IPS DF 6.9 (cell line): ENCODE measurements at regions not wholly inside any gene's neighbourhood (a gene's known extent, or its start where the extent isn't known, plus 50 kb on each side); places are given as distances from the start of the nearest gene placed in this dataset.

Experiments
- DNase-seq: peaks from one replicate; pipeline ENCODE4 v3.0.0-alpha.2; 2013; ENCODE audit warnings: low read depth, low spot score
- H3K27ac ChIP-seq: one replicate; pipeline ENCODE4 v1.5.1; 2013; ENCODE audit warnings: low read length, control low read depth
- H3K27me3 ChIP-seq: 2 replicates; pipeline ENCODE4 v1.6.1; 2013; ENCODE audit warnings: mild to moderate bottlenecking, low read length; ENCODE audit not compliant: control insufficient read depth, insufficient read depth
- H3K36me3 ChIP-seq: 2 replicates; pipeline ENCODE4 v1.6.1; 2013; ENCODE audit warnings: low read length; ENCODE audit not compliant: control insufficient read depth, insufficient read depth
- H3K4me1 ChIP-seq: 2 replicates; pipeline ENCODE4 v1.6.1; 2013; ENCODE audit warnings: low read length; ENCODE audit not compliant: control insufficient read depth, insufficient read depth
- H3K4me3 ChIP-seq: 2 replicates; pipeline ENCODE4 v1.5.1; 2013; ENCODE audit warnings: mild to moderate bottlenecking, low read length
- H3K9me3 ChIP-seq: 2 replicates; pipeline ENCODE4 v1.6.1; 2013; ENCODE audit warnings: low read length, inconsistent platforms; ENCODE audit not compliant: control insufficient read depth, insufficient read depth
- WGBS: extraction: QIAGEN DNeasy Blood & Tissue Kit; methylation state at CpG from one replicate; pipeline ENCODE4 v1.1.7; 2013; ENCODE audit warnings: mixed read lengths, missing lambda C conversion rate; ENCODE audit not compliant: insufficient read length, insufficient coverage; 5-methylcytosine and 5-hydroxymethylcytosine counted together

- Histone ChIP-seq H3K4me1 (peaks cover 2% of the 10 kb centered on the region; the same call in 1 of the 2 replicates), H3K4me3 (no peak overlapping the region), H3K36me3 (no peaks in the 10 kb centered on the region), H3K27me3 (no peaks in the 10 kb centered on the region), H3K9me3 (no peaks in the 10 kb centered on the region), H3K27ac (no peak overlapping the region)
- DNase-seq = no peak
- no CpG with 5 or more reads among the region's 7 CpGs for WGBS
Observed at GRCh38 chr5:175120412-175120811, 323.6 kb downstream of the DRD1 start.

GRCh38 chr5:175118700-175119309 is 325.2 kb downstream of the DRD1 start:
- Histone ChIP-seq H3K4me3 (no peak overlapping the region), H3K27ac (no peak overlapping the region), H3K27me3 (no peaks in the 10 kb centered on the region), H3K36me3 (no peaks in the 10 kb centered on the region), H3K9me3 (no peaks in the 10 kb centered on the region), H3K4me1 (peaks cover 2% of the 10 kb centered on the region; the same call in 1 of the 2 replicates)
- no CpG with 5 or more reads among the region's 3 CpGs for WGBS
- DNase-seq = no peak

- peaks cover 2% of the 10 kb centered on the region; the same call in 1 of the 2 replicates for H3K4me1 ChIP-seq
- H3K36me3 ChIP-seq = no peaks in the 10 kb centered on the region
- no peak overlapping the region for H3K4me3 ChIP-seq
- H3K27me3 ChIP-seq = no peaks in the 10 kb centered on the region
- no peak overlapping the region for H3K27ac ChIP-seq
- no peaks in the 10 kb centered on the region for H3K9me3 ChIP-seq
- DNase-seq = no peak
- WGBS = no CpG with 5 or more reads among the region's 3 CpGs
Observed at GRCh38 chr5:175116466-175117048, 327.4 kb downstream of the DRD1 start.

- Histone ChIP-seq H3K27ac (no peak overlapping the region), H3K36me3 (no peaks in the 10 kb centered on the region), H3K9me3 (no peaks in the 10 kb centered on the region), H3K4me1 (peaks cover 2% of the 10 kb centered on the region; the same call in 1 of the 2 replicates), H3K27me3 (no peaks in the 10 kb centered on the region), H3K4me3 (no peak overlapping the region)
- DNase-seq = no peak
- WGBS = no CpG with 5 or more reads among the region's 9 CpGs
Observed at GRCh38 chr5:175115831-175116230, 328.2 kb downstream of the DRD1 start.

- no peak for DNase-seq
- H3K4me3 ChIP-seq = no peak overlapping the region
- no peaks in the 10 kb centered on the region for H3K9me3 ChIP-seq
- peaks cover 2% of the 10 kb centered on the region; the same call in 1 of the 2 replicates for H3K4me1 ChIP-seq
- H3K36me3 ChIP-seq = no peaks in the 10 kb centered on the region
- H3K27ac ChIP-seq = no peak overlapping the region
- WGBS = no CpG with 5 or more reads among the region's 2 CpGs
- H3K27me3 ChIP-seq = no peaks in the 10 kb centered on the region
Observed at GRCh38 chr5:175113947-175114346, 330.0 kb downstream of the DRD1 start.

- Histone ChIP-seq H3K27ac (no peak overlapping the region), H3K27me3 (no peaks in the 10 kb centered on the region), H3K9me3 (no peaks in the 10 kb centered on the region), H3K4me3 (no peak overlapping the region), H3K36me3 (no peaks in the 10 kb centered on the region), H3K4me1 (no peaks in the 10 kb centered on the region)
- no CpG with 5 or more reads among the region's 4 CpGs for WGBS
- no peak for DNase-seq
Observed at GRCh38 chr5:175109058-175109755, 334.8 kb downstream of the DRD1 start.

- DNase-seq = no peak
- H3K27ac ChIP-seq = no peak overlapping the region
- H3K36me3 ChIP-seq = no peaks in the 10 kb centered on the region
- no peaks in the 10 kb centered on the region for H3K4me1 ChIP-seq
- no peaks in the 10 kb centered on the region for H3K9me3 ChIP-seq
- no peaks in the 10 kb centered on the region for H3K27me3 ChIP-seq
- WGBS = 100% methylated on average over 2 of the region's 5 CpGs
- H3K4me3 ChIP-seq = no peak overlapping the region
Observed at GRCh38 chr5:175107865-175108264, 336.1 kb downstream of the DRD1 start.

- no peak overlapping the region for H3K4me3 ChIP-seq
- no peaks in the 10 kb centered on the region for H3K4me1 ChIP-seq
- WGBS = no CpG with 5 or more reads among the region's 1 CpG
- no peak overlapping the region for H3K27ac ChIP-seq
- no peaks in the 10 kb centered on the region for H3K36me3 ChIP-seq
- no peaks in the 10 kb centered on the region for H3K9me3 ChIP-seq
- no peaks in the 10 kb centered on the region for H3K27me3 ChIP-seq
- no peak for DNase-seq
Observed at GRCh38 chr5:175107028-175107588, 336.9 kb downstream of the DRD1 start.

- H3K27ac ChIP-seq = no peak overlapping the region
- no peaks in the 10 kb centered on the region for H3K36me3 ChIP-seq
- H3K4me3 ChIP-seq = no peak overlapping the region
- no CpG with 5 or more reads among the region's 7 CpGs for WGBS
- no peaks in the 10 kb centered on the region for H3K9me3 ChIP-seq
- no peaks in the 10 kb centered on the region for H3K4me1 ChIP-seq
- DNase-seq = no peak
- no peaks in the 10 kb centered on the region for H3K27me3 ChIP-seq
Observed at GRCh38 chr5:175104677-175105076, 339.3 kb downstream of the DRD1 start.

- Histone ChIP-seq H3K36me3 (no peaks in the 10 kb centered on the region), H3K4me1 (no peaks in the 10 kb centered on the region), H3K9me3 (no peaks in the 10 kb centered on the region), H3K27me3 (no peaks in the 10 kb centered on the region), H3K4me3 (no peak overlapping the region), H3K27ac (no peak overlapping the region)
- WGBS = no CpG with 5 or more reads among the region's 4 CpGs
- DNase-seq = no peak
Observed at GRCh38 chr5:175103746-175104145, 340.2 kb downstream of the DRD1 start.
